ENCODE measurements at regions not wholly inside any gene's neighbourhood (a gene's known extent, or its start where the extent isn't known, plus 50 kb on each side); places are given as distances from the start of the nearest gene placed in this dataset.
"Not testable (repeated sequence)": the region's sequence is repeated elsewhere in the genome, so short reads cannot be mapped to it uniquely, and the experiment has no call there.

- POLR2A ChIA-PET = no interaction called here
- CTCF ChIA-PET = no interaction called here
- TF ChIP-seq CTCF (IDR thresholded peaks at IDR 0.05; ENCODE audit: insufficient read depth, low read depth, low read length) = no peak
- Histone ChIP-seq H3K27me3 (ENCODE audit: control insufficient read depth, insufficient read depth, low read length) (no peaks in the 10 kb centered on the region), H3K36me3 (ENCODE audit: control insufficient read depth, insufficient read depth, low read length) (no peaks in the 10 kb centered on the region), H3K4me3 (ENCODE audit: low read depth, low read length) (no peak overlapping the region)
- DNase-seq (ENCODE audit: low read depth) = no peak
Measured at GRCh38 chr9:11190719-11191118, 577.9 kb upstream of the PTPRD start.

GRCh38 chr9:11192993-11193392 is 580.2 kb upstream of the PTPRD start:
- H3K27me3 ChIP-seq (ENCODE audit: control insufficient read depth, insufficient read depth, low read length) = no peaks in the 10 kb centered on the region
- no peak for TF ChIP-seq CTCF (IDR thresholded peaks at IDR 0.05; ENCODE audit: insufficient read depth, low read depth, low read length)
- H3K4me3 ChIP-seq (ENCODE audit: low read depth, low read length) = no peak overlapping the region
- DNase-seq (ENCODE audit: low read depth) = no peak
- H3K36me3 ChIP-seq (ENCODE audit: control insufficient read depth, insufficient read depth, low read length) = no peaks in the 10 kb centered on the region
- ChIA-PET CTCF (no interaction called here), POLR2A (no interaction called here)

GRCh38 chr9:11194246-11194645 is 581.4 kb upstream of the PTPRD start:
- H3K27me3 ChIP-seq (ENCODE audit: control insufficient read depth, insufficient read depth, low read length) = no peaks in the 10 kb centered on the region
- no peak for DNase-seq (ENCODE audit: low read depth)
- H3K4me3 ChIP-seq (ENCODE audit: low read depth, low read length) = no peak overlapping the region
- ChIA-PET POLR2A (no interaction called here), CTCF (no interaction called here)
- no peaks in the 10 kb centered on the region for H3K36me3 ChIP-seq (ENCODE audit: control insufficient read depth, insufficient read depth, low read length)
- TF ChIP-seq CTCF (IDR thresholded peaks at IDR 0.05; ENCODE audit: insufficient read depth, low read depth, low read length) = no peak

GRCh38 chr9:11196840-11197365 is 584.1 kb upstream of the PTPRD start:
- POLR2A ChIA-PET; H3K27me3 ChIP-seq (ENCODE audit: control insufficient read depth, insufficient read depth, low read length); H3K4me3 ChIP-seq (ENCODE audit: low read depth, low read length); H3K36me3 ChIP-seq (ENCODE audit: control insufficient read depth, insufficient read depth, low read length); CTCF ChIA-PET; DNase-seq (ENCODE audit: low read depth): not testable (repeated sequence)

GRCh38 chr9:11199335-11199734 is 586.5 kb upstream of the PTPRD start:
- DNase-seq (ENCODE audit: low read depth) = no peak
- TF ChIP-seq CTCF (IDR thresholded peaks at IDR 0.05; ENCODE audit: insufficient read depth, low read depth, low read length) = no peak
- no peak overlapping the region for H3K4me3 ChIP-seq (ENCODE audit: low read depth, low read length)
- H3K36me3 ChIP-seq (ENCODE audit: control insufficient read depth, insufficient read depth, low read length) = no peaks in the 10 kb centered on the region
- POLR2A ChIA-PET = no interaction called here
- CTCF ChIA-PET = interaction anchor here (0.6 kb wide), 1 partner anchor 1806 kb away, joined by 3 read pairs; no protein-coding TSS in a partner anchor
- no peaks in the 10 kb centered on the region for H3K27me3 ChIP-seq (ENCODE audit: control insufficient read depth, insufficient read depth, low read length)

- ChIA-PET POLR2A (no interaction called here), CTCF (no interaction called here)
- H3K36me3 ChIP-seq (ENCODE audit: control insufficient read depth, insufficient read depth, low read length) = no peaks in the 10 kb centered on the region
- DNase-seq (ENCODE audit: low read depth) = no peak
- TF ChIP-seq CTCF (IDR thresholded peaks at IDR 0.05; ENCODE audit: insufficient read depth, low read depth, low read length) = no peak
- H3K27me3 ChIP-seq (ENCODE audit: control insufficient read depth, insufficient read depth, low read length) = no peaks in the 10 kb centered on the region
- H3K4me3 ChIP-seq (ENCODE audit: low read depth, low read length) = no peak overlapping the region
Measured at GRCh38 chr9:11204521-11204920, 591.7 kb upstream of the PTPRD start.
